ENCODE measurements at regions not wholly inside any gene's neighbourhood (a gene's known extent, or its start where the extent isn't known, plus 50 kb on each side); places are given as distances from the start of the nearest gene placed in this dataset.

DNA sequence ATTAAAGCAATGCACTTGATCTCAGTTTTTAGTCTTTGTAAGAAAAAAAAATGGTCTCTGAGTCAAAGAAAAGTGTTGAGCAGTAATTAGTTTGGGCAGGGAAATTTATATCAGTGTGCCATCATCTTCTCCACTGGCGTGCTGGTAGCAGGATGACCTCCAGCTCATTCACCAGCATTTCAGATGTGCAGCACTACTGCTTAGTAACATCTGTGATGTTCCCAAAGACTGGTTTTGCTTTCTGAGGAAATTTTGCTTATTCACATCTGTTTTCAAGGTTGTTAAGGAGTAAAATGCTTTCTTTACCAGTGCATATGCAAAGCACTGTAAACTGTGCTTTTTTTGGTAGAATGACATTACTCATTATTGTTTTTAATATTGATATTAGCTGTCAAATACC is 540.4 kb downstream of the TRAM1L1 start:
- in situ Hi-C loops (cut with HindIII; ENCODE audit: extremely low pct_ligation_motif_present, low pct_unique_long_range_greater_than_20kb) = no loop called here
- no peak for DNase-seq (ENCODE audit: low spot score)
- H3K9ac ChIP-seq (ENCODE audit: insufficient read depth, low read depth, low read length) = no peak overlapping the region
- no peaks in the 10 kb centered on the region for H3K9me3 ChIP-seq (ENCODE audit: low read length)
- H2AFZ ChIP-seq (ENCODE audit: low read length) = no peak overlapping the region
- FAIRE-seq = no peak
- H3K36me3 ChIP-seq (replicated peaks in 1 of 2; ENCODE audit: control insufficient read depth in 1 of 2, insufficient read depth in 2 of 2, low read length in 2 of 2) = no peaks in the 10 kb centered on the region
- no peak overlapping the region for H3K4me2 ChIP-seq (ENCODE audit: low read depth, low read length)
- CTCF ChIA-PET (ENCODE audit: low intra/inter-chr PET ratio, low total read pairs) = no interaction called here
- 5% methylated on average over 1 of the region's 1 CpG for WGBS (ENCODE audit: low lambda C conversion rate)
- H3K79me2 ChIP-seq (ENCODE audit: insufficient read depth, low read length) = no peaks in the 10 kb centered on the region
- H4K20me1 ChIP-seq (ENCODE audit: insufficient read depth, low read length) = no peaks in the 10 kb centered on the region
- POLR2A ChIA-PET = no interaction called here
- H3K4me3 ChIP-seq (replicated peaks in 1 of 3; ENCODE audit: insufficient read depth in 1 of 3, low read depth in 2 of 3, low read length in 3 of 3) = no peak overlapping the region
- H3K4me1 ChIP-seq (ENCODE audit: insufficient read depth, low read length) = no peaks in the 10 kb centered on the region
- H3K27ac ChIP-seq (ENCODE audit: extremely low read length, insufficient read depth, low read length) = no peak overlapping the region
- no peak for TF ChIP-seq HDAC1 (CRISPR knock-in tag; IDR thresholded peaks at IDR 0.05)
- no peak for TF ChIP-seq MAFF (IDR thresholded peaks at IDR 0.05; ENCODE audit: low read depth, low read length)
- TF ChIP-seq ZNF607 (CRISPR knock-in tag; IDR thresholded peaks at IDR 0.05; ENCODE audit: borderline replicate concordance) = no peak
- TF ChIP-seq, protein P1, sequence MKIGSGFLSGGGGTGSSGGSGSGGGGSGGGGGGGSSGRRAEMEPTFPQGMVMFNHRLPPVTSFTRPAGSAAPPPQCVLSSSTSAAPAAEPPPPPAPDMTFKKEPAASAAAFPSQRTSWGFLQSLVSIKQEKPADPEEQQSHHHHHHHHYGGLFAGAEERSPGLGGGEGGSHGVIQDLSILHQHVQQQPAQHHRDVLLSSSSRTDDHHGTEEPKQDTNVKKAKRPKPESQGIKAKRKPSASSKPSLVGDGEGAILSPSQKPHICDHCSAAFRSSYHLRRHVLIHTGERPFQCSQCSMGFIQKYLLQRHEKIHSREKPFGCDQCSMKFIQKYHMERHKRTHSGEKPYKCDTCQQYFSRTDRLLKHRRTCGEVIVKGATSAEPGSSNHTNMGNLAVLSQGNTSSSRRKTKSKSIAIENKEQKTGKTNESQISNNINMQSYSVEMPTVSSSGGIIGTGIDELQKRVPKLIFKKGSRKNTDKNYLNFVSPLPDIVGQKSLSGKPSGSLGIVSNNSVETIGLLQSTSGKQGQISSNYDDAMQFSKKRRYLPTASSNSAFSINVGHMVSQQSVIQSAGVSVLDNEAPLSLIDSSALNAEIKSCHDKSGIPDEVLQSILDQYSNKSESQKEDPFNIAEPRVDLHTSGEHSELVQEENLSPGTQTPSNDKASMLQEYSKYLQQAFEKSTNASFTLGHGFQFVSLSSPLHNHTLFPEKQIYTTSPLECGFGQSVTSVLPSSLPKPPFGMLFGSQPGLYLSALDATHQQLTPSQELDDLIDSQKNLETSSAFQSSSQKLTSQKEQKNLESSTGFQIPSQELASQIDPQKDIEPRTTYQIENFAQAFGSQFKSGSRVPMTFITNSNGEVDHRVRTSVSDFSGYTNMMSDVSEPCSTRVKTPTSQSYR (CRISPR knock-in tag; IDR thresholded peaks at IDR 0.05; ENCODE audit: borderline replicate concordance) = no peak
- no peak for TF ChIP-seq ZBTB21 (CRISPR knock-in tag; IDR thresholded peaks at IDR 0.05)
- TF ChIP-seq TCF7 (IDR thresholded peaks at IDR 0.05; ENCODE audit: low read depth) = no peak
- TF ChIP-seq ZNF441 (CRISPR knock-in tag; IDR thresholded peaks at IDR 0.05; ENCODE audit: borderline replicate concordance) = no peak
- TF ChIP-seq RXRA (CRISPR knock-in tag; IDR thresholded peaks at IDR 0.05) = no peak
- TF ChIP-seq, protein P2, sequence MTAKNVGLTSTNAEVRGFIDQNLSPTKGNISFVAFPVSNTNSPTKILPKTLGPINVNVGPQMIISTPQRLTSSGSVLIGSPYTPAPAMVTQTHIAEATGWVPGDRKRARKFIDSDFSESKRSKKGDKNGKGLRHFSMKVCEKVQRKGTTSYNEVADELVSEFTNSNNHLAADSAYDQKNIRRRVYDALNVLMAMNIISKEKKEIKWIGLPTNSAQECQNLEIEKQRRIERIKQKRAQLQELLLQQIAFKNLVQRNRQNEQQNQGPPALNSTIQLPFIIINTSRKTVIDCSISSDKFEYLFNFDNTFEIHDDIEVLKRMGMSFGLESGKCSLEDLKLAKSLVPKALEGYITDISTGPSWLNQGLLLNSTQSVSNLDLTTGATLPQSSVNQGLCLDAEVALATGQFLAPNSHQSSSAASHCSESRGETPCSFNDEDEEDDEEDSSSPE (CRISPR knock-in tag; IDR thresholded peaks at IDR 0.05) = no peak
- TF ChIP-seq, protein P3, sequence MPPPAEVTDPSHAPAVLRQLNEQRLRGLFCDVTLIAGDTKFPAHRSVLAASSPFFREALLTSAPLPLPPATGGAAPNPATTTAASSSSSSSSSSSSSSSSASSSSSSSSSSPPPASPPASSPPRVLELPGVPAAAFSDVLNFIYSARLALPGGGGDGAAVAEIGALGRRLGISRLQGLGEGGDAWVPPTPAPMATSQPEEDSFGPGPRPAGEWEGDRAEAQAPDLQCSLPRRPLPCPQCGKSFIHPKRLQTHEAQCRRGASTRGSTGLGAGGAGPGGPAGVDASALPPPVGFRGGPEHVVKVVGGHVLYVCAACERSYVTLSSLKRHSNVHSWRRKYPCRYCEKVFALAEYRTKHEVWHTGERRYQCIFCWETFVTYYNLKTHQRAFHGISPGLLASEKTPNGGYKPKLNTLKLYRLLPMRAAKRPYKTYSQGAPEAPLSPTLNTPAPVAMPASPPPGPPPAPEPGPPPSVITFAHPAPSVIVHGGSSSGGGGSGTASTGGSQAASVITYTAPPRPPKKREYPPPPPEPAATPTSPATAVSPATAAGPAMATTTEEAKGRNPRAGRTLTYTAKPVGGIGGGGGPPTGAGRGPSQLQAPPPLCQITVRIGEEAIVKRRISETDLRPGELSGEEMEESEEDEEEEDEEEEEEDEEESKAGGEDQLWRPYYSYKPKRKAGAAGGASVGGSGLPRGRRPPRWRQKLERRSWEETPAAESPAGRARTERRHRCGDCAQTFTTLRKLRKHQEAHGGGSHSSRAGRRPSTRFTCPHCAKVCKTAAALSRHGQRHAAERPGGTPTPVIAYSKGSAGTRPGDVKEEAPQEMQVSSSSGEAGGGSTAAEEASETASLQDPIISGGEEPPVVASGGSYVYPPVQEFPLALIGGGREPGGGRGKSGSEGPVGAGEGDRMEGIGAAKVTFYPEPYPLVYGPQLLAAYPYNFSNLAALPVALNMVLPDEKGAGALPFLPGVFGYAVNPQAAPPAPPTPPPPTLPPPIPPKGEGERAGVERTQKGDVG (CRISPR knock-in tag; IDR thresholded peaks at IDR 0.05; ENCODE audit: borderline replicate concordance) = no peak
- no peak for TF ChIP-seq NFATC3 (CRISPR knock-in tag; IDR thresholded peaks at IDR 0.05)
- intact Hi-C loops (cut with micrococcal nuclease; ENCODE audit: unreplicated experiment) = no loop called here
- BruUV-seq (replicated peaks) = no TSS peak
- ATAC-seq = no peak
- H3K27me3 ChIP-seq (ENCODE audit: control insufficient read depth in 1 of 2, insufficient read depth in 2 of 2, low read length in 2 of 2) = no peaks in the 10 kb centered on the region

Data from HepG2 (cell line).